Activated CD4-positive, alpha-beta T cell treated with anti-CD3 and anti-CD28 coated beads, Interleukin-2, amount 10 ng/mL, durations not matched to agents 24 days and 14 days (primary cell): ENCODE measurements at regions not wholly inside any gene's neighbourhood (a gene's known extent, or its start where the extent isn't known, plus 50 kb on each side); places are given as distances from the start of the nearest gene placed in this dataset.

Source experiments
- DNase-seq: peaks from one replicate; pipeline ENCODE4 v3.0.0; 2022
- H3K27ac Mint-ChIP-seq: one replicate; pipeline ENCODE4 v1.8.0; 2022; ENCODE audit warnings: mild to moderate bottlenecking, mixed read lengths
- H3K27me3 Mint-ChIP-seq: one replicate; pipeline ENCODE4 v1.8.0; 2022; ENCODE audit warnings: mixed read lengths
- H3K36me3 Mint-ChIP-seq: one replicate; pipeline ENCODE4 v1.8.0; 2022; ENCODE audit warnings: low read depth, mild to moderate bottlenecking, mixed read lengths
- H3K4me1 Mint-ChIP-seq: one replicate; pipeline ENCODE4 v1.8.0; 2021; ENCODE audit warnings: mixed read lengths
- H3K4me3 Mint-ChIP-seq: one replicate; pipeline ENCODE4 v1.8.0; 2022; ENCODE audit warnings: mild to moderate bottlenecking, moderate library complexity, mixed read lengths
- H3K9me3 Mint-ChIP-seq: one replicate; pipeline ENCODE4 v1.8.0; 2021; ENCODE audit warnings: mixed read lengths
- intact Hi-C: fragments of 100-400 bp; cut with micrococcal nuclease; formaldehyde crosslinking; loops from one replicate; pipeline ENCODE4 v1.15.1; 2023

GRCh38 chr17:70857351-70857750 is 688.0 kb downstream of the KCNJ2 start:
- Mint-ChIP-seq H3K27me3 (no peaks in the 10 kb centered on the region), H3K9me3 (peaks cover 3% of the 10 kb centered on the region), H3K4me3 (no peak overlapping the region), H3K27ac (no peak overlapping the region), H3K4me1 (no peaks in the 10 kb centered on the region), H3K36me3 (no peaks in the 10 kb centered on the region)
- intact Hi-C loops: no loop called here
- DNase-seq: no peak

GRCh38 chr17:70859829-70860228 is 690.5 kb downstream of the KCNJ2 start:
- H3K27me3 Mint-ChIP-seq: no peaks in the 10 kb centered on the region
- no peak for DNase-seq
- intact Hi-C loops: no loop called here
- no peaks in the 10 kb centered on the region for H3K4me1 Mint-ChIP-seq
- H3K36me3 Mint-ChIP-seq: no peaks in the 10 kb centered on the region
- H3K9me3 Mint-ChIP-seq: peaks cover 3% of the 10 kb centered on the region
- no peak overlapping the region for H3K4me3 Mint-ChIP-seq
- H3K27ac Mint-ChIP-seq: no peak overlapping the region

GRCh38 chr17:70862295-70862694 is 693.0 kb downstream of the KCNJ2 start:
- no peaks in the 10 kb centered on the region for H3K36me3 Mint-ChIP-seq
- H3K27ac Mint-ChIP-seq: no peak overlapping the region
- H3K27me3 Mint-ChIP-seq: no peaks in the 10 kb centered on the region

GRCh38 chr17:70863436-70864248 is 694.3 kb downstream of the KCNJ2 start:
- intact Hi-C loops: no loop called here
- no peak for DNase-seq
- H3K36me3 Mint-ChIP-seq: no peaks in the 10 kb centered on the region
- H3K4me1 Mint-ChIP-seq: no peaks in the 10 kb centered on the region
- H3K27me3 Mint-ChIP-seq: no peaks in the 10 kb centered on the region
- H3K27ac Mint-ChIP-seq: no peak overlapping the region
- H3K4me3 Mint-ChIP-seq: no peak overlapping the region
- peaks cover 3% of the 10 kb centered on the region for H3K9me3 Mint-ChIP-seq

More at GRCh38 chr17:70862295-70862694, 693.0 kb downstream of the KCNJ2 start:
- no peak for DNase-seq
- Mint-ChIP-seq H3K4me1 (no peaks in the 10 kb centered on the region), H3K9me3 (peaks cover 3% of the 10 kb centered on the region), H3K4me3 (no peak overlapping the region)
- intact Hi-C loops: no loop called here

- Mint-ChIP-seq H3K4me3 (no peak overlapping the region), H3K9me3 (peaks cover 2% of the 10 kb centered on the region), H3K27me3 (no peaks in the 10 kb centered on the region), H3K36me3 (no peaks in the 10 kb centered on the region), H3K27ac (no peak overlapping the region), H3K4me1 (no peaks in the 10 kb centered on the region)
- intact Hi-C loops: no loop called here
- no peak for DNase-seq
Observed at GRCh38 chr17:70865993-70866804, 696.9 kb downstream of the KCNJ2 start.

GRCh38 chr17:70868149-70868548 is 698.8 kb downstream of the KCNJ2 start:
- H3K4me3 Mint-ChIP-seq: no peak overlapping the region
- H3K27me3 Mint-ChIP-seq: no peaks in the 10 kb centered on the region
- no peak overlapping the region for H3K27ac Mint-ChIP-seq
- intact Hi-C loops: no loop called here
- H3K4me1 Mint-ChIP-seq: no peaks in the 10 kb centered on the region
- no peaks in the 10 kb centered on the region for H3K36me3 Mint-ChIP-seq
- DNase-seq: no peak
- no peaks in the 10 kb centered on the region for H3K9me3 Mint-ChIP-seq

GRCh38 chr17:70869402-70870085 is 700.2 kb downstream of the KCNJ2 start:
- Mint-ChIP-seq H3K27me3 (no peaks in the 10 kb centered on the region), H3K4me1 (no peaks in the 10 kb centered on the region), H3K27ac (no peak overlapping the region), H3K36me3 (no peaks in the 10 kb centered on the region), H3K4me3 (no peak overlapping the region), H3K9me3 (no peaks in the 10 kb centered on the region)
- DNase-seq: no peak
- intact Hi-C loops: no loop called here

- no peaks in the 10 kb centered on the region for H3K9me3 Mint-ChIP-seq
- intact Hi-C loops: no loop called here
- no peaks in the 10 kb centered on the region for H3K27me3 Mint-ChIP-seq
- no peak overlapping the region for H3K27ac Mint-ChIP-seq
- no peaks in the 10 kb centered on the region for H3K36me3 Mint-ChIP-seq
- no peak overlapping the region for H3K4me3 Mint-ChIP-seq
- no peaks in the 10 kb centered on the region for H3K4me1 Mint-ChIP-seq
- DNase-seq: no peak
Observed at GRCh38 chr17:70871180-70871818, 702.0 kb downstream of the KCNJ2 start.

- H3K36me3 Mint-ChIP-seq: no peaks in the 10 kb centered on the region
- H3K9me3 Mint-ChIP-seq: no peaks in the 10 kb centered on the region
- H3K27me3 Mint-ChIP-seq: no peaks in the 10 kb centered on the region
- no peak overlapping the region for H3K4me3 Mint-ChIP-seq
- no peak for DNase-seq
- no peak overlapping the region for H3K27ac Mint-ChIP-seq
- intact Hi-C loops: no loop called here
- no peaks in the 10 kb centered on the region for H3K4me1 Mint-ChIP-seq
Observed at GRCh38 chr17:70872103-70872502, 702.8 kb downstream of the KCNJ2 start.

- no peak for DNase-seq
- Mint-ChIP-seq H3K27ac (no peak overlapping the region), H3K4me1 (no peaks in the 10 kb centered on the region), H3K36me3 (no peaks in the 10 kb centered on the region), H3K4me3 (no peak overlapping the region), H3K27me3 (no peaks in the 10 kb centered on the region), H3K9me3 (no peaks in the 10 kb centered on the region)
- intact Hi-C loops: no loop called here
Observed at GRCh38 chr17:70875729-70876310, 706.5 kb downstream of the KCNJ2 start.

GRCh38 chr17:70878879-70879278 is 709.5 kb downstream of the KCNJ2 start:
- no peak overlapping the region for H3K27ac Mint-ChIP-seq
- no peaks in the 10 kb centered on the region for H3K4me1 Mint-ChIP-seq
- H3K36me3 Mint-ChIP-seq: no peaks in the 10 kb centered on the region
- intact Hi-C loops: no loop called here
- H3K4me3 Mint-ChIP-seq: no peak overlapping the region
- no peaks in the 10 kb centered on the region for H3K9me3 Mint-ChIP-seq
- no peak for DNase-seq
- H3K27me3 Mint-ChIP-seq: no peaks in the 10 kb centered on the region

- no peaks in the 10 kb centered on the region for H3K9me3 Mint-ChIP-seq
- no peak overlapping the region for H3K27ac Mint-ChIP-seq
- no peaks in the 10 kb centered on the region for H3K36me3 Mint-ChIP-seq
- H3K4me3 Mint-ChIP-seq: no peak overlapping the region
- DNase-seq: no peak
- no peaks in the 10 kb centered on the region for H3K27me3 Mint-ChIP-seq
- intact Hi-C loops: no loop called here
- H3K4me1 Mint-ChIP-seq: no peaks in the 10 kb centered on the region
Observed at GRCh38 chr17:70879401-70879800, 710.1 kb downstream of the KCNJ2 start.

GRCh38 chr17:70881093-70881492 is 711.8 kb downstream of the KCNJ2 start:
- Mint-ChIP-seq H3K27ac (no peak overlapping the region), H3K9me3 (no peaks in the 10 kb centered on the region), H3K27me3 (no peaks in the 10 kb centered on the region), H3K36me3 (no peaks in the 10 kb centered on the region), H3K4me1 (no peaks in the 10 kb centered on the region), H3K4me3 (no peak overlapping the region)
- DNase-seq: no peak
- intact Hi-C loops: no loop called here
